ENCODE measurements at regions not wholly inside any gene's neighbourhood (a gene's known extent, or its start where the extent isn't known, plus 50 kb on each side); places are given as distances from the start of the nearest gene placed in this dataset.

DNA sequence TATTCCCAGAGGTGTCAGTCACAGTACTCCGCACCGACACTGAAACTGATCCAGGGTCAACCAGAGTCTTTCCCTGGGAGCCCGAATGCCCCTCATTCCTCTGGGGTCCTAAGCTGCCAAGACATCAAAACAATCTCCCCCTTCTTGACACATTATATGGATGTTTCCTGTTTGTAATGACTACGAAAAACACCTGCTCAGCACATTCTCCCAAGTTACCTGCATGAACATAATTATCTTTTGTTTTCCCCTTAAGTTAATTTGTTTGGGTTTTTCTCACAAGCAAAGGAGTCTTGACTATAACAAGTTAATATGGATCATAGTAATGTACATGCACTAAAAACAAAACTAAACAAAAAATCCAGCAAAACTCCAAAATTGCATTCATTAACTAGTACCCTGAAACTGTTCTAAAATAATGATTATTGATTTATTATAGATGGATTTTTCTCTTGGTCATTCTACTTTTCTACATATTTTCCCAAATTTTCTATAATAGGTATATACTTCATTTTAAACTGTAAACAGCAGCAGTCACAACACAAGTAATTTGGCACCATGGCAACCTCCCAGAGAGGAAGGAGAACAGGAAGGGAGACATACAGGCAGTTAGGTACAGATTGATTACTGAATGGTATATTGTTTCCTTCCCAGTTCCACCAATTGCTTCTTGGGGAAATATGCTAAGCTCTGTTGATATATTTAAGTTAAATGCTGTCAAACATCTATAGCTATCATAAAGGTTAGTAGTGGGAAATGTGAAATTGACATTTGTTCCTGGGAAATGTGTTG lies 631.5 kb downstream of the METTL15 start:
- TF ChIP-seq USF2 (IDR thresholded peaks at IDR 0.05; ENCODE audit: borderline replicate concordance, low read depth, low read length) (no peak), GABPA (IDR thresholded peaks at IDR 0.05; ENCODE audit: low read depth) (no peak), CTCF (IDR thresholded peaks at IDR 0.05) (no peak), EZH2phosphoT487 (IDR thresholded peaks at IDR 0.05; ENCODE audit: borderline replicate concordance, low read depth) (no peak), CHD2 (IDR thresholded peaks at IDR 0.05; ENCODE audit: low read length, partially characterized antibody) (no peak), RCOR1 (IDR thresholded peaks at IDR 0.05; ENCODE audit: low read length) (no peak), REST (IDR thresholded peaks at IDR 0.05; ENCODE audit: low read depth, low read length) (no peak), MAX (IDR thresholded peaks at IDR 0.05; ENCODE audit: low read depth) (no peak), ZBTB33 (IDR thresholded peaks at IDR 0.05; ENCODE audit: borderline replicate concordance, low read depth) (no peak)
